ENCODE measurements at regions not wholly inside any gene's neighbourhood (a gene's known extent, or its start where the extent isn't known, plus 50 kb on each side); places are given as distances from the start of the nearest gene placed in this dataset.
"Not testable (repeated sequence)": the region's sequence is repeated elsewhere in the genome, so short reads cannot be mapped to it uniquely, and the experiment has no call there.

DNA sequence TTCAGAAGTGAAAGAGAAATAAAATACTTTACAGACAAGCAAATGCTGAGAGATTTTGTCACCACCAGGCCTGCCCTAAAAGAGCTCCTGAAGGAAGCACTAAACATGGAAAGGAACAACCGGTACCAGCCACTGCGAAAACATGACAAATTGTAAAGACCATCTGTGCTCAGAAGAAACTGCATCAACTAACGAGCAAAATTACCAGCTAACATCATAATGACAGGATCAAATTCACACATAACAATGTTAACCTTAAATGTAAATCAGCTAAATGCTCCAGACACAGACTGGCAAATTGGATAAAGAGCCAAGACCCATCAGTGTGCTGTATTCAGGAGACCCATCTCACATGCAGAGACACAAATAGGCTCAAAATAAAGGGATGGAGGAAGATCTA lies 333.8 kb upstream of the CDH10 start:
- not testable (repeated sequence) for TF ChIP-seq CTCF (IDR thresholded peaks at IDR 0.05; ENCODE audit: control extremely low read depth in 1 of 3, insufficient read depth in 1 of 3, low read depth in 1 of 3, low read length in 3 of 3); POLR2A (IDR thresholded peaks at IDR 0.05; ENCODE audit: control extremely low read depth in 1 of 2, low read depth in 2 of 2, low read length in 2 of 2); CTBP2 (IDR thresholded peaks at IDR 0.05; ENCODE audit: borderline replicate concordance, insufficient read depth, insufficient read length, low read length)

All from H1 (cell line).